NCI-H146 treated with DMSO at 0.1 percent for 48 hours (cell line): ENCODE measurements at regions not wholly inside any gene's neighbourhood (a gene's known extent, or its start where the extent isn't known, plus 50 kb on each side); places are given as distances from the start of the nearest gene placed in this dataset.
A peak's percentile ranks its signal among the peaks of the same experiment; 100 is the strongest.
"Not testable (repeated sequence)": the region's sequence is repeated elsewhere in the genome, so short reads cannot be mapped to it uniquely, and the experiment has no call there.

Experiments used
- DNase-seq: peaks from one replicate; lab custom pipeline; 2025; ENCODE audit not compliant: unreplicated experiment; lab: John Stamatoyannopoulos, UW

- no peak for DNase-seq
Measured at GRCh38 chr14:84857571-84857970, 672.4 kb upstream of the FLRT2 start.

- DNase-seq = peak; percentile 91
Measured at GRCh38 chr14:84859116-84859515, 670.8 kb upstream of the FLRT2 start.

- no peak for DNase-seq
Measured at GRCh38 chr14:84864548-84865271, 665.2 kb upstream of the FLRT2 start.

GRCh38 chr14:84871734-84872133, 658.2 kb upstream of the FLRT2 start:
- no peak for DNase-seq

- no peak for DNase-seq
Measured at GRCh38 chr14:84874436-84874835, 655.5 kb upstream of the FLRT2 start.

GRCh38 chr14:84877061-84877460, 652.9 kb upstream of the FLRT2 start:
- no peak for DNase-seq

GRCh38 chr14:84882830-84883229, 647.1 kb upstream of the FLRT2 start:
- DNase-seq = no peak

GRCh38 chr14:84885061-84885460, 644.9 kb upstream of the FLRT2 start:
- DNase-seq = no peak

GRCh38 chr14:84891404-84891803, 638.5 kb upstream of the FLRT2 start:
- no peak for DNase-seq

- DNase-seq = peak; percentile 4
Measured at GRCh38 chr14:84894254-84894653, 635.7 kb upstream of the FLRT2 start.

- DNase-seq = no peak
Measured at GRCh38 chr14:84922370-84922769, 607.6 kb upstream of the FLRT2 start.

GRCh38 chr14:84926656-84927055, 603.3 kb upstream of the FLRT2 start:
- no peak for DNase-seq

- DNase-seq = no peak
Measured at GRCh38 chr14:84927096-84927827, 602.7 kb upstream of the FLRT2 start.

GRCh38 chr14:84929086-84929485, 600.9 kb upstream of the FLRT2 start:
- no peak for DNase-seq

- no peak for DNase-seq
Measured at GRCh38 chr14:84929834-84930233, 600.1 kb upstream of the FLRT2 start.

- DNase-seq = no peak
Measured at GRCh38 chr14:84937016-84937415, 592.9 kb upstream of the FLRT2 start.

GRCh38 chr14:84937449-84937848, 592.5 kb upstream of the FLRT2 start:
- no peak for DNase-seq

- DNase-seq = not testable (repeated sequence)
Measured at GRCh38 chr14:84944901-84945300, 585.0 kb upstream of the FLRT2 start.

GRCh38 chr14:84959851-84960520, 570.0 kb upstream of the FLRT2 start:
- no peak for DNase-seq

GRCh38 chr14:84961637-84962036, 568.3 kb upstream of the FLRT2 start:
- DNase-seq = no peak

GRCh38 chr14:84963518-84963917, 566.4 kb upstream of the FLRT2 start:
- peak; percentile 73 for DNase-seq

- no peak for DNase-seq
Measured at GRCh38 chr14:84965279-84965678, 564.7 kb upstream of the FLRT2 start.
